Pancreas (tissue), 10 donors: ENCODE measurements at regions not wholly inside any gene's neighbourhood (a gene's known extent, or its start where the extent isn't known, plus 50 kb on each side); places are given as distances from the start of the nearest gene placed in this dataset.

Experiments used
- ATAC-seq, 4 donors: fragments of 200-7000 bp; cut with Tn5 transposase; one replicate each; pipeline versions ENCODE4 v1.8.0 to v1.9.1; 2020; ENCODE audit warnings: mild to moderate bottlenecking in 4 of 4, moderate library complexity in 4 of 4
- DNase-seq, 6 donors: peaks; one replicate each; pipeline ENCODE4 v3.0.0-alpha.2; 2020
- FAIRE-seq: peaks from 2 replicates; lab custom pipeline; 2012; peaks lifted over from hg19 to GRCh38; lab: Jason Lieb, UNC
- H3K27ac ChIP-seq, 4 donors: fragments of 200-600 bp; sonication (generic); 1 replicate in 3 of 4; 2 replicates in 1 of 4; pipeline versions ENCODE4 v1.5.0 to v1.8.0; 2020
- H3K27me3 ChIP-seq, 4 donors: fragments of 200-600 bp; one replicate each; pipeline ENCODE4 v1.8.0; 2021
- H3K36me3 ChIP-seq, 3 donors: fragments of 200-600 bp; sonication (generic) in 1 of 3; one replicate each; pipeline versions ENCODE4 v1.5.0 to v1.8.0; 2020 to 2021
- H3K4me1 ChIP-seq, 3 donors: fragments of 200-600 bp; one replicate each; pipeline ENCODE4 v1.8.0; 2021
- H3K4me3 ChIP-seq, 4 donors: fragments of 200-600 bp; sonication (generic) in 2 of 4; one replicate each; pipeline versions ENCODE4 v1.5.0 to v1.8.0; 2020 to 2021
- H3K9me3 ChIP-seq, 4 donors: fragments of 200-600 bp; one replicate each; pipeline ENCODE4 v1.8.0; 2021
- CTCF ChIP-seq, 4 donors: fragments of 200-600 bp; sonication (generic) in 3 of 4; IDR thresholded peaks; one replicate each; pipeline versions ENCODE4 v1.5.0 to v1.8.0; 2021; ENCODE audit warnings: antibody characterized with exemption in 4 of 4
- WGBS, 2 donors: extraction: QIAGEN DNeasy Blood & Tissue Kit; methylation state at CpG; one replicate each; pipeline ENCODE4 v1.1.7; 2013; 5-methylcytosine and 5-hydroxymethylcytosine counted together
- intact Hi-C, 3 donors: fragments of 100-400 bp; cut with DNase I; formaldehyde crosslinking; loops; one replicate each; pipeline versions ENCODE4 v1.11.1 to v1.14.2; 2022
- donor health status: healthy with polysubstance abuse.
- donor health status: DM: no; HTN: no; CAD: no; lungs with moderate emphysema.
- donor health status: DM: no; HTN: no; CAD: no.
- donor health status: control.
- donor health status: control.
- donor health status: Bipolar disorder and iron deficiency.
- donor health status: DM: yes; HTN: yes; CAD: no.
- donor health status: DM: no; HTN: no; CAD: no.
- donor health status: DM: no; HTN: no; CAD: no.
- donor health status: DM: yes; HTN: yes; CAD: no.

GRCh38 chr1:239725371-239725770 lies 339.0 kb downstream of the CHRM3 start:
- no peak overlapping the region for H3K27ac ChIP-seq

GRCh38 chr1:239725933-239726332 lies 339.6 kb downstream of the CHRM3 start:
- no peak for TF ChIP-seq CTCF (IDR thresholded peaks at IDR 0.05)
- ATAC-seq (peak in 2 of 4 donors; percentile 37 to 69), FAIRE-seq (no peak), DNase-seq (peak in 1 of 6 donors; percentile 14)
- Histone ChIP-seq H3K27ac (no peak overlapping the region), H3K4me1 (peaks cover 0 to 5% (median 0%) of the 10 kb centered on the region in 3 donors), H3K27me3 (no peaks in the 10 kb centered on the region), H3K4me3 (no peak overlapping the region), H3K36me3 (no peaks in the 10 kb centered on the region), H3K9me3 (no peaks in the 10 kb centered on the region)
- intact Hi-C loops, result no loop called here
- 66 to 67% methylated on average over 5 of the region's 5 CpGs for WGBS, 2 donors

More at GRCh38 chr1:239725371-239725770, 339.0 kb downstream of the CHRM3 start:
- no peak for FAIRE-seq
- H3K36me3 ChIP-seq, result no peaks in the 10 kb centered on the region
- ATAC-seq, result peak; percentile 25 to 41 (median 35)
- H3K4me3 ChIP-seq, result no peak overlapping the region
- no peaks in the 10 kb centered on the region for H3K9me3 ChIP-seq
- intact Hi-C loops, result no loop called here
- TF ChIP-seq CTCF (IDR thresholded peaks at IDR 0.05), result no peak
- no peak for DNase-seq
- H3K4me1 ChIP-seq, result peaks cover 0 to 5% (median 0%) of the 10 kb centered on the region in 3 donors
- WGBS, 2 donors, result 32 to 37% methylated on average over 6 of the region's 6 CpGs
- H3K27me3 ChIP-seq, result no peaks in the 10 kb centered on the region

DNA sequence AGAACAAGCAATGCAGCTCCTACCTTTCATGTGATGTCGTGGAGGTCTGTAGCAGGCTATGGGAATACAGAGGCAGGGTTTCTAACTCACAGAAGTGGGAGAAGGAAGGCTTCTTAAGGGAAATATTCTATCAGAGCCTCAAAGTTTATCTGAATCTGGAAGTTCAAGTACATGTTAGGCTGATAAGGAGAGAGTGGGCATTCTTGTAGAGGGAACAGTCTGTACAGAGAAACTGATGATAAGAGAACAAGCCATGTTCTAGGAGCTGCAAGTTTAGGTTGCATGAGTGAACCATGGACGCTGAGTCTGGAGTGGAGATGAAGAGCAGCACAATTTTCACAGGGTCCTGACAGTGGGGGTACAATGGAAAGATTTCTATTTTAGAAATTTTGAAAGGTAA lies 344.0 kb downstream of the CHRM3 start:
- FAIRE-seq (no peak), ATAC-seq (peak in 1 of 4 donors; percentile 24), DNase-seq (no peak)
- Histone ChIP-seq H3K36me3 (no peaks in the 10 kb centered on the region), H3K4me1 (peaks cover 0 to 3% (median 0%) of the 10 kb centered on the region in 3 donors), H3K4me3 (no peak overlapping the region), H3K9me3 (no peaks in the 10 kb centered on the region), H3K27ac (no peak overlapping the region), H3K27me3 (no peaks in the 10 kb centered on the region)
- intact Hi-C loops, result no loop called here
- WGBS, 2 donors, result 90% methylated on average over 2 of the region's 2 CpGs
- TF ChIP-seq CTCF (IDR thresholded peaks at IDR 0.05), result no peak

GRCh38 chr1:239731082-239731748 lies 344.8 kb downstream of the CHRM3 start:
- no peaks in the 10 kb centered on the region for H3K9me3 ChIP-seq
- ATAC-seq (no peak), FAIRE-seq (no peak), DNase-seq (no peak)
- no peak overlapping the region for H3K4me3 ChIP-seq
- intact Hi-C loops, result no loop called here
- no peaks in the 10 kb centered on the region for H3K36me3 ChIP-seq
- no peaks in the 10 kb centered on the region for H3K27me3 ChIP-seq
- 84% methylated on average over 5 of the region's 5 CpGs for WGBS, 2 donors
- H3K27ac ChIP-seq, result no peak overlapping the region
- TF ChIP-seq CTCF (IDR thresholded peaks at IDR 0.05), result no peak
- H3K4me1 ChIP-seq, result no peaks in the 10 kb centered on the region

- FAIRE-seq, result peak; percentile 71
- Histone ChIP-seq H3K36me3 (no peaks in the 10 kb centered on the region), H3K4me3 (no peak overlapping the region), H3K9me3 (no peaks in the 10 kb centered on the region), H3K4me1 (no peaks in the 10 kb centered on the region), H3K27me3 (no peaks in the 10 kb centered on the region), H3K27ac (no peak overlapping the region)
- 92 to 94% methylated on average over 2 of the region's 2 CpGs for WGBS, 2 donors
- no peak for TF ChIP-seq CTCF (IDR thresholded peaks at IDR 0.05)
- no peak for DNase-seq
- intact Hi-C loops, result no loop called here
- ATAC-seq, result no peak
These were observed 346.4 kb downstream of the CHRM3 start for GRCh38 chr1:239732770-239733169.
